ENCODE measurements at regions not wholly inside any gene's neighbourhood (a gene's known extent, or its start where the extent isn't known, plus 50 kb on each side); places are given as distances from the start of the nearest gene placed in this dataset.
"Not testable (repeated sequence)": the region's sequence is repeated elsewhere in the genome, so short reads cannot be mapped to it uniquely, and the experiment has no call there.

GRCh38 chr1:99504287-99504686 lies 141.6 kb upstream of the PALMD start:
- Histone ChIP-seq H3K4me3 (ENCODE audit: low read depth in 1 of 3, low read length in 3 of 3) (no peak overlapping the region), H3K27me3 (ENCODE audit: control insufficient read depth in 4 of 4, insufficient read depth in 4 of 4, low read length in 3 of 4) (no peaks in the 10 kb centered on the region), H3K36me3 (ENCODE audit: control insufficient read depth in 4 of 4, insufficient read depth in 3 of 4, low read depth in 1 of 4, low read length in 3 of 4) (no peaks in the 10 kb centered on the region), H3K9ac (ENCODE audit: low read depth in 1 of 2, low read length in 2 of 2) (no peak overlapping the region), H3K27ac (ENCODE audit: low read depth in 1 of 2, low read length in 2 of 2) (no peak overlapping the region), H3K9me3 (ENCODE audit: control insufficient read depth in 4 of 4, low read length in 3 of 4) (no peaks in the 10 kb centered on the region), H3K4me1 (ENCODE audit: control insufficient read depth in 4 of 4, insufficient read depth in 4 of 4, low read length in 3 of 4) (no peaks in the 10 kb centered on the region)
- TF ChIP-seq RAD21 (IDR thresholded peaks at IDR 0.05) (no peak), CTCF (IDR thresholded peaks at IDR 0.05; ENCODE audit: low read depth, low read length, missing input control) (no peak), SP1 (IDR thresholded peaks at IDR 0.05) (no peak), RXRA (IDR thresholded peaks at IDR 0.05) (no peak), GABPA (IDR thresholded peaks at IDR 0.05 in 1 of 2, conservative IDR thresholded peaks at IDR 0.05 in 1 of 2) (no peak), JUND (IDR thresholded peaks at IDR 0.05) (no peak), NR2F2 (IDR thresholded peaks at IDR 0.05) (no peak)
- 86% methylated on average over 3 of the region's 3 CpGs for WGBS
- no peak for DNase-seq (ENCODE audit: low spot score)

- Histone ChIP-seq H3K9ac (ENCODE audit: low read depth in 1 of 2, low read length in 2 of 2) (no peak overlapping the region), H3K4me1 (ENCODE audit: control insufficient read depth in 4 of 4, insufficient read depth in 4 of 4, low read length in 3 of 4) (no peaks in the 10 kb centered on the region), H3K36me3 (ENCODE audit: control insufficient read depth in 4 of 4, insufficient read depth in 3 of 4, low read depth in 1 of 4, low read length in 3 of 4) (no peaks in the 10 kb centered on the region), H3K4me3 (ENCODE audit: low read depth in 1 of 3, low read length in 3 of 3) (no peak overlapping the region), H3K9me3 (ENCODE audit: control insufficient read depth in 4 of 4, low read length in 3 of 4) (no peaks in the 10 kb centered on the region), H3K27ac (ENCODE audit: low read depth in 1 of 2, low read length in 2 of 2) (no peak overlapping the region), H3K27me3 (ENCODE audit: control insufficient read depth in 4 of 4, insufficient read depth in 4 of 4, low read length in 3 of 4) (no peaks in the 10 kb centered on the region)
- DNase-seq (ENCODE audit: low spot score), result no peak
- TF ChIP-seq, protein P1, sequence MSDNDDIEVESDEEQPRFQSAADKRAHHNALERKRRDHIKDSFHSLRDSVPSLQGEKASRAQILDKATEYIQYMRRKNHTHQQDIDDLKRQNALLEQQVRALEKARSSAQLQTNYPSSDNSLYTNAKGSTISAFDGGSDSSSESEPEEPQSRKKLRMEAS (IDR thresholded peaks at IDR 0.05), result no peak
- TF ChIP-seq NR2F2 (IDR thresholded peaks at IDR 0.05), result no peak
- no peak for TF ChIP-seq GABPA (IDR thresholded peaks at IDR 0.05 in 1 of 2, conservative IDR thresholded peaks at IDR 0.05 in 1 of 2)
- no peak for TF ChIP-seq HNF4A (conservative IDR thresholded peaks at IDR 0.05)
- no peak for TF ChIP-seq HNF4G (IDR thresholded peaks at IDR 0.05)
- no peak for TF ChIP-seq YY1 (IDR thresholded peaks at IDR 0.05)
- TF ChIP-seq EGR1 (IDR thresholded peaks at IDR 0.05; ENCODE audit: low read depth in 2 of 2), result no peak
- TF ChIP-seq, protein P2, sequence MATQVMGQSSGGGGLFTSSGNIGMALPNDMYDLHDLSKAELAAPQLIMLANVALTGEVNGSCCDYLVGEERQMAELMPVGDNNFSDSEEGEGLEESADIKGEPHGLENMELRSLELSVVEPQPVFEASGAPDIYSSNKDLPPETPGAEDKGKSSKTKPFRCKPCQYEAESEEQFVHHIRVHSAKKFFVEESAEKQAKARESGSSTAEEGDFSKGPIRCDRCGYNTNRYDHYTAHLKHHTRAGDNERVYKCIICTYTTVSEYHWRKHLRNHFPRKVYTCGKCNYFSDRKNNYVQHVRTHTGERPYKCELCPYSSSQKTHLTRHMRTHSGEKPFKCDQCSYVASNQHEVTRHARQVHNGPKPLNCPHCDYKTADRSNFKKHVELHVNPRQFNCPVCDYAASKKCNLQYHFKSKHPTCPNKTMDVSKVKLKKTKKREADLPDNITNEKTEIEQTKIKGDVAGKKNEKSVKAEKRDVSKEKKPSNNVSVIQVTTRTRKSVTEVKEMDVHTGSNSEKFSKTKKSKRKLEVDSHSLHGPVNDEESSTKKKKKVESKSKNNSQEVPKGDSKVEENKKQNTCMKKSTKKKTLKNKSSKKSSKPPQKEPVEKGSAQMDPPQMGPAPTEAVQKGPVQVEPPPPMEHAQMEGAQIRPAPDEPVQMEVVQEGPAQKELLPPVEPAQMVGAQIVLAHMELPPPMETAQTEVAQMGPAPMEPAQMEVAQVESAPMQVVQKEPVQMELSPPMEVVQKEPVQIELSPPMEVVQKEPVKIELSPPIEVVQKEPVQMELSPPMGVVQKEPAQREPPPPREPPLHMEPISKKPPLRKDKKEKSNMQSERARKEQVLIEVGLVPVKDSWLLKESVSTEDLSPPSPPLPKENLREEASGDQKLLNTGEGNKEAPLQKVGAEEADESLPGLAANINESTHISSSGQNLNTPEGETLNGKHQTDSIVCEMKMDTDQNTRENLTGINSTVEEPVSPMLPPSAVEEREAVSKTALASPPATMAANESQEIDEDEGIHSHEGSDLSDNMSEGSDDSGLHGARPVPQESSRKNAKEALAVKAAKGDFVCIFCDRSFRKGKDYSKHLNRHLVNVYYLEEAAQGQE (IDR thresholded peaks at IDR 0.05), result no peak
- no peak for TF ChIP-seq RXRA (IDR thresholded peaks at IDR 0.05)
- TF ChIP-seq, protein P3, sequence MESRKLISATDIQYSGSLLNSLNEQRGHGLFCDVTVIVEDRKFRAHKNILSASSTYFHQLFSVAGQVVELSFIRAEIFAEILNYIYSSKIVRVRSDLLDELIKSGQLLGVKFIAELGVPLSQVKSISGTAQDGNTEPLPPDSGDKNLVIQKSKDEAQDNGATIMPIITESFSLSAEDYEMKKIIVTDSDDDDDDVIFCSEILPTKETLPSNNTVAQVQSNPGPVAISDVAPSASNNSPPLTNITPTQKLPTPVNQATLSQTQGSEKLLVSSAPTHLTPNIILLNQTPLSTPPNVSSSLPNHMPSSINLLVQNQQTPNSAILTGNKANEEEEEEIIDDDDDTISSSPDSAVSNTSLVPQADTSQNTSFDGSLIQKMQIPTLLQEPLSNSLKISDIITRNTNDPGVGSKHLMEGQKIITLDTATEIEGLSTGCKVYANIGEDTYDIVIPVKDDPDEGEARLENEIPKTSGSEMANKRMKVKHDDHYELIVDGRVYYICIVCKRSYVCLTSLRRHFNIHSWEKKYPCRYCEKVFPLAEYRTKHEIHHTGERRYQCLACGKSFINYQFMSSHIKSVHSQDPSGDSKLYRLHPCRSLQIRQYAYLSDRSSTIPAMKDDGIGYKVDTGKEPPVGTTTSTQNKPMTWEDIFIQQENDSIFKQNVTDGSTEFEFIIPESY (IDR thresholded peaks at IDR 0.05), result no peak
- no peak for TF ChIP-seq TAF1 (conservative IDR thresholded peaks at IDR 0.05)
- TF ChIP-seq JUND (IDR thresholded peaks at IDR 0.05), result no peak
- no peak for TF ChIP-seq FOXA2 (IDR thresholded peaks at IDR 0.05)
- WGBS, result 79% methylated on average over 2 of the region's 2 CpGs
Observed at GRCh38 chr1:99506631-99507030, 139.3 kb upstream of the PALMD start.

DNA sequence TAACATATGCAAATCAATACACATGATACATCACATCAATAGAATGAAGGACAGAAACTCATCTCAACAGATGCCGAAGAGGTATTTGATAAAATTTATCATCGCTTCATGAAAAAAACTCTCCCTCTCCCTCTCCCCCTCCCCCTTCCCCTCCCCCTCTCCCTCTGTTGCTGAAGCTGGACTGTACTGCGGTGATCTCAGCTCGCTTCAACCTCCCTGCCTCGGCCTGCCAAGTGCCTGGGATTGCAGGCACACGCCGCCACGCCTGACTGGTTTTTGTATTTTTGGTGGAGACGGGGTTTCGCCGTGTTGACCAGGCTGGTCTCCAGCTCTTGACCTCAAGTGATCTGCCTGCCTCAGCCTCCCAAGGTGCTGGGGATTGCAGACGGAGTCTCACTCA lies 138.5 kb upstream of the PALMD start:
- DNase-seq (ENCODE audit: low spot score); H3K27me3 ChIP-seq (ENCODE audit: control insufficient read depth in 4 of 4, insufficient read depth in 4 of 4, low read length in 3 of 4); H3K27ac ChIP-seq (ENCODE audit: low read depth in 1 of 2, low read length in 2 of 2); H3K4me3 ChIP-seq (ENCODE audit: low read depth in 1 of 3, low read length in 3 of 3); H3K9me3 ChIP-seq (ENCODE audit: control insufficient read depth in 4 of 4, low read length in 3 of 4); H3K9ac ChIP-seq (ENCODE audit: low read depth in 1 of 2, low read length in 2 of 2); H3K4me1 ChIP-seq (ENCODE audit: control insufficient read depth in 4 of 4, insufficient read depth in 4 of 4, low read length in 3 of 4); H3K36me3 ChIP-seq (ENCODE audit: control insufficient read depth in 4 of 4, insufficient read depth in 3 of 4, low read depth in 1 of 4, low read length in 3 of 4): not testable (repeated sequence)
- 95% methylated on average over 12 of the region's 12 CpGs for WGBS
